ENCODE measurements at regions not wholly inside any gene's neighbourhood (a gene's known extent, or its start where the extent isn't known, plus 50 kb on each side); places are given as distances from the start of the nearest gene placed in this dataset.

DNA sequence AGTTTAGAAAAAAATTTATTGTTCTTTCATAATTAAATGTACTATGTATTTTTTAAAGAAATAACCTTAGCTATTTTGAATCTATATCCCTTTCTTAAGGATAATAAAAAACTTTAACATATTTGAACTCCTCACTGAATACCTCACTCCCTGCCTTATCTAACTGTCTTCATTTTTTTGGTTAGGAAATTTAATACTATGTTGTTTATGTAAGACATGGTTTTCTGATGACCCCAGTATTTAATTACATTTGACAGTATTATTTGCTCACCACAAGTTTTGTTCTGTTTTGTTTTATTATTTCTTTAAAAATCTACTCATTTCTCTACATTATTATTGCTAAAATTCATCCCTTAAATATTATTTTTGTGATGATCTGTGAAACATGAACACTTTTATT, 394.4 kb upstream of the ADGRB3 start:
- TF ChIP-seq ZFX (IDR thresholded peaks at IDR 0.05; ENCODE audit: borderline replicate concordance) = no peak
- TF ChIP-seq, protein P1, sequence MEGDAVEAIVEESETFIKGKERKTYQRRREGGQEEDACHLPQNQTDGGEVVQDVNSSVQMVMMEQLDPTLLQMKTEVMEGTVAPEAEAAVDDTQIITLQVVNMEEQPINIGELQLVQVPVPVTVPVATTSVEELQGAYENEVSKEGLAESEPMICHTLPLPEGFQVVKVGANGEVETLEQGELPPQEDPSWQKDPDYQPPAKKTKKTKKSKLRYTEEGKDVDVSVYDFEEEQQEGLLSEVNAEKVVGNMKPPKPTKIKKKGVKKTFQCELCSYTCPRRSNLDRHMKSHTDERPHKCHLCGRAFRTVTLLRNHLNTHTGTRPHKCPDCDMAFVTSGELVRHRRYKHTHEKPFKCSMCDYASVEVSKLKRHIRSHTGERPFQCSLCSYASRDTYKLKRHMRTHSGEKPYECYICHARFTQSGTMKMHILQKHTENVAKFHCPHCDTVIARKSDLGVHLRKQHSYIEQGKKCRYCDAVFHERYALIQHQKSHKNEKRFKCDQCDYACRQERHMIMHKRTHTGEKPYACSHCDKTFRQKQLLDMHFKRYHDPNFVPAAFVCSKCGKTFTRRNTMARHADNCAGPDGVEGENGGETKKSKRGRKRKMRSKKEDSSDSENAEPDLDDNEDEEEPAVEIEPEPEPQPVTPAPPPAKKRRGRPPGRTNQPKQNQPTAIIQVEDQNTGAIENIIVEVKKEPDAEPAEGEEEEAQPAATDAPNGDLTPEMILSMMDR (IDR thresholded peaks at IDR 0.05) = no peak
- H3K27ac ChIP-seq = no peak overlapping the region

DNA sequence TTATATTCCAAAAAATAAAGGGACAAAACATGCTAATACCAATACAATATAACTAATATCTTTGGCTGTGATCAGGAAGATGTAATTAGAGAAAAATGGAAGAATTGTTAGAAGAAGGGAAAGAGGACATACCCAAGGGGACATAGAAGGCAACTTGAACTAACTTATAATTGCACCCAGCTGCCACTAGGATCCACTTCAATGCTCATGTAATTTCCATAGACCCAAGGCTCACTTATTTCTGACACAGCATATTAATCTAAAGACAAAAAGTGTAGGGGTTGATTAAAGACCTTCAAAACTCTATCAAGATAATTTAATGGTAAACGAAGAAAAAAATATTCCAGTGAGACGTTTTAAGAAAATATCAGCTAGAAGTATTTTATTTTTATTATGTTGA, 396.0 kb upstream of the ADGRB3 start:
- no peak overlapping the region for H3K27ac ChIP-seq
- no peak for TF ChIP-seq ZFX (IDR thresholded peaks at IDR 0.05; ENCODE audit: borderline replicate concordance)
- TF ChIP-seq, protein P1 (IDR thresholded peaks at IDR 0.05) = no peak

DNA sequence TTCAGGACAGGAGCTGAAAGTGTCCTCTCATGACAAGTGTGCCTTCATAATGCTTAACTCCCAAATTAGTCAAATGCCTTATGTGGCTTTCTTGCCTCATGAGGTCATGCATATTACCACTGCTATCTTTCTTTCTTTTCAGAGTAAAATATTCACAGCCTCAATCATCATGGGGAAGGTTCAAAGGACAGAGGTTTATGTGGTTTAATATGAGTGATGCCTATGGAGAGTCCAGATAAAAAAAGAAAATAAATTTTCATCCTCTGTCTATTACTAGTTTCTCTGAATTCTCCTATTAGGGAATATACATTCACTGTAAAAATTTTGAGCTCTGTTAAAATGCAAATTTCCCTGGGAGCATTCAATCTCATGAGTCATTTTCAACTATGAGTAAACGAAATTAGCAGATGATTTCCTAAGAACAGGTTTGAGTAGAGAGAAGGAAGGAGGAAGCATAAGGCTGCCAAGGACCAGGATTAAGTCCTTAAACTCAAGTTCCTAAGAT, 396.9 kb upstream of the ADGRB3 start:
- no peak overlapping the region for H3K27ac ChIP-seq
- no peak for TF ChIP-seq ZFX (IDR thresholded peaks at IDR 0.05; ENCODE audit: borderline replicate concordance)
- TF ChIP-seq, protein P1 (IDR thresholded peaks at IDR 0.05) = no peak

DNA sequence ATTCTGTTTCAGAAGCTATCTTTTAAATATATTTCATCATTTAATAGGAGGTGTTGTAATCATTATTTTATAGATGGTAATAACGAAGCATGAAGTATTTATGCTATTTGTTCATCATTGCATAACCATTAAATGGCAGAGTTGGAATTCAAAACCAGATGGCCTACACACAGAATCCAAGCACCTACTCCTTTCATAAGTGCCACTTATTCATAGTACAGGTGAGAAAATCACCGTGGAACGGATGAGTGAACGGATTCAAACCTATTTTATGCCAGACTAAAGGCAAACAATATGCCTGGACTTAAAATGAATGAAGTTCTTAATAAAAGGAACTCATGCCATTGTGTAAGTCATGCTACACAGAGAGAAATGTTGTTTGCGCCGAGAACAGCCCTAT, 397.9 kb upstream of the ADGRB3 start:
- no peak overlapping the region for H3K27ac ChIP-seq
- no peak for TF ChIP-seq ZFX (IDR thresholded peaks at IDR 0.05; ENCODE audit: borderline replicate concordance)
- TF ChIP-seq, protein P1 (IDR thresholded peaks at IDR 0.05) = no peak

DNA sequence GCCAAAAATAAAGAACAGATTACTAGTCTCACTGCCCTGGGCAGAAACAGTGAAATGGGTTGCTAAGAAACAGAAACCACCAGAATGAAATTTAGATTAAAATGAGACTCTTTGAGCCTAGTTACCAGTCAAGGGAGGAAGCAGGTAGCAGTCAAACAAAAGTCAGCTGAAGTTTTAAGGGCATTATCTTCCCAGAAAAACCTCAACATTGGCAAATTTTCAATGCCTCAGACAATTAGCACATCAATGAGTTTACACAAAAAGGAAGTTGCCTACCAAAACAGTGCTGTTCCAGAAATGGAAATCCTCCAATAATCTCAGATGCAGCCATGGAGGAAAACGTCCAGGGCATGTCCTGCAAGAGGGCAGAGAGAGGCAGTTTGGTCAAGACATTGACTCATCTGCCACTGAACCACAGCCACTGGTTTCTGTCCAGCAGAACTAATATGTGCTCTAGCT, 399.7 kb upstream of the ADGRB3 start:
- H3K27ac ChIP-seq = no peak overlapping the region
- no peak for TF ChIP-seq ZFX (IDR thresholded peaks at IDR 0.05; ENCODE audit: borderline replicate concordance)
- TF ChIP-seq, protein P1 (IDR thresholded peaks at IDR 0.05) = no peak

DNA sequence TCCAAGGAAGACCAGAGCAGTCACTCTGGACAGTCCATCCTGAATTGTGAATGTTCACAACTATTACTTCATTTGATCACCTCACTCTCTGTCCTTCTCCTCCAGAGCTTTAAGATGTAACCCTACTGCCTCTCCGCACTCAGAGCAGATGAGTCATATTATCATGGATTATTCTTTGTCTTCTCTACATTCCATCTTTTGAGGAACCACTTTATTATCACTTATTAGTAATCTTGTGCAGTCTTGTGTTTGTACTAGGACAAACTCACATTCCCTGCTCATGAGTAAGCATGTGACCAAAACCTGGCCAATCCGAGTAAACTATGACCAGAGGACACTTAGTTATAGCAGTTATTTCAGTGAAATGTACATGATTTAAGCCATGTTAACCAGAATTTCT, 401.5 kb upstream of the ADGRB3 start:
- H3K27ac ChIP-seq = no peak overlapping the region
- TF ChIP-seq ZFX (IDR thresholded peaks at IDR 0.05; ENCODE audit: borderline replicate concordance) = no peak
- TF ChIP-seq, protein P1 (IDR thresholded peaks at IDR 0.05) = no peak

DNA sequence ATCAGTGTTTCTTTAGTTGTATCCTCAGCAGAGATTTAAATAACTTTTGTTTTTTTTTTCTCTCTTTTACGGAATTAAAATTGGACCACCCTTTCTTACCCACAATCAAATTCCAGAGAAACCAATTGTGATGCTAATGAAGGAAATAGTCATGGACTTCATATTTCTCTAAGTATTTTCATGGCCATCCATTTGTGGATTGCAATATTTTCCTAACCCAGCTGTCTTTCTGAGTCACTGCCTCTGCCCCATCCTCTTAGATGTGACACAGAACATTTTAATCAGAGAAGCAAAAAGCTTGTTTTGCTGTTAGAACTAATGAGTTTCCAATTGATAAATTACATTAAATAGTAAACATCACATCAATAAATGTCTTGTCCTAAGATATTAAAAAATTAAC, 405.5 kb upstream of the ADGRB3 start:
- H3K27ac ChIP-seq = no peak overlapping the region
- TF ChIP-seq, protein P1 (IDR thresholded peaks at IDR 0.05) = no peak
- TF ChIP-seq ZFX (IDR thresholded peaks at IDR 0.05; ENCODE audit: borderline replicate concordance) = no peak
